ENCODE measurements at regions not wholly inside any gene's neighbourhood (a gene's known extent, or its start where the extent isn't known, plus 50 kb on each side); places are given as distances from the start of the nearest gene placed in this dataset.
"Not testable (repeated sequence)": the region's sequence is repeated elsewhere in the genome, so short reads cannot be mapped to it uniquely, and the experiment has no call there.

- DNase-seq (ENCODE audit: low spot score): no peak
These were observed 322.5 kb upstream of the COL8A1 start for GRCh38 chr3:99315896-99316295.

GRCh38 chr3:99313485-99313884 is 324.9 kb upstream of the COL8A1 start:
- no peak for DNase-seq (ENCODE audit: low spot score)

GRCh38 chr3:99298661-99299060 is 339.7 kb upstream of the COL8A1 start:
- DNase-seq (ENCODE audit: low spot score): no peak

- no peak for DNase-seq (ENCODE audit: low spot score)
These were observed 342.6 kb upstream of the COL8A1 start for GRCh38 chr3:99295836-99296235.

GRCh38 chr3:99294092-99294491 is 344.3 kb upstream of the COL8A1 start:
- DNase-seq (ENCODE audit: low spot score): not testable (repeated sequence)

- no peak for DNase-seq (ENCODE audit: low spot score)
These were observed 350.5 kb upstream of the COL8A1 start for GRCh38 chr3:99287876-99288275.

GRCh38 chr3:99286266-99286845 is 352.0 kb upstream of the COL8A1 start:
- DNase-seq (ENCODE audit: low spot score): no peak

GRCh38 chr3:99269606-99270351 is 368.3 kb upstream of the DCBLD2 start:
- DNase-seq (ENCODE audit: low spot score): peak; percentile 26

GRCh38 chr3:99256788-99257187 is 355.3 kb upstream of the DCBLD2 start:
- DNase-seq (ENCODE audit: low spot score): no peak

GRCh38 chr3:99253963-99254355 is 352.5 kb upstream of the DCBLD2 start:
- no peak for DNase-seq (ENCODE audit: low spot score)

GRCh38 chr3:99250821-99251355 is 349.4 kb upstream of the DCBLD2 start:
- DNase-seq (ENCODE audit: low spot score): no peak

GRCh38 chr3:99250272-99250671 is 348.8 kb upstream of the DCBLD2 start:
- DNase-seq (ENCODE audit: low spot score): no peak

GRCh38 chr3:99249627-99250026 is 348.1 kb upstream of the DCBLD2 start:
- DNase-seq (ENCODE audit: low spot score): no peak

- no peak for DNase-seq (ENCODE audit: low spot score)
These were observed 347.4 kb upstream of the DCBLD2 start for GRCh38 chr3:99248913-99249312.

- no peak for DNase-seq (ENCODE audit: low spot score)
These were observed 346.6 kb upstream of the DCBLD2 start for GRCh38 chr3:99248130-99248529.

GRCh38 chr3:99246010-99246654 is 344.6 kb upstream of the DCBLD2 start:
- DNase-seq (ENCODE audit: low spot score): no peak

GRCh38 chr3:99242271-99242670 is 340.8 kb upstream of the DCBLD2 start:
- no peak for DNase-seq (ENCODE audit: low spot score)

GRCh38 chr3:99240700-99241099 is 339.2 kb upstream of the DCBLD2 start:
- DNase-seq (ENCODE audit: low spot score): no peak

- no peak for DNase-seq (ENCODE audit: low spot score)
These were observed 335.1 kb upstream of the DCBLD2 start for GRCh38 chr3:99236576-99236975.

- DNase-seq (ENCODE audit: low spot score): no peak
These were observed 331.2 kb upstream of the DCBLD2 start for GRCh38 chr3:99232696-99233095.

GRCh38 chr3:99218468-99218867 is 317.0 kb upstream of the DCBLD2 start:
- no peak for DNase-seq (ENCODE audit: low spot score)

- no peak for DNase-seq (ENCODE audit: low spot score)
These were observed 311.5 kb upstream of the DCBLD2 start for GRCh38 chr3:99212969-99213368.

GRCh38 chr3:99211309-99211708 is 309.8 kb upstream of the DCBLD2 start:
- DNase-seq (ENCODE audit: low spot score): no peak

All from cerebellar cortex (tissue), 1 donor.